ENCODE measurements at regions not wholly inside any gene's neighbourhood (a gene's known extent, or its start where the extent isn't known, plus 50 kb on each side); places are given as distances from the start of the nearest gene placed in this dataset.
"Not testable (repeated sequence)": the region's sequence is repeated elsewhere in the genome, so short reads cannot be mapped to it uniquely, and the experiment has no call there.

GRCh38 chr12:8396225-8397071 is 59.3 kb upstream of the CLEC6A start:
- DNase-seq: not testable (repeated sequence)

GRCh38 chr12:8397378-8397777 is 58.4 kb upstream of the CLEC6A start:
- DNase-seq: not testable (repeated sequence)

GRCh38 chr12:8399496-8400034 is 56.2 kb upstream of the CLEC6A start:
- DNase-seq: peak in 1 of 2 experiments; percentile 15

DNA sequence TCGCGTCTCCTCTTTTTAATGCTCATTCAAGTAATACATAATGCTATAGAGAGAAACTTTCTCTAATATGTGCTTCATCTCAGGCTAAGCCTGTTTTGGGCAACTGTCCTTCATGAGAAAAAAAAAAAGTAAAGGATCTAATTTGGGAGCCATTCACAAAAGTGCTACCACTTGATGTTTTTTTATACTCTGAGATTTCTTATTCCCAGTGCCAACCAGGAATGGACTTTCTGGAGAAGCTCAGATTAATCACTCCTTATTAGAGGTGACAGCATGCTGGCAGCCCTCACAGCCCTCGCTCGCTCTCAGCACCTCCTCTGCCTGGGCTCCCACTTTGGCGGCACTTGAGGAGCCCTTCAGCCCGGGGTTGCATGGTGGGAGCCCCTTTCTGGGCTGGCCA is 51.9 kb upstream of the CLEC6A start:
- DNase-seq: not testable (repeated sequence)

DNA sequence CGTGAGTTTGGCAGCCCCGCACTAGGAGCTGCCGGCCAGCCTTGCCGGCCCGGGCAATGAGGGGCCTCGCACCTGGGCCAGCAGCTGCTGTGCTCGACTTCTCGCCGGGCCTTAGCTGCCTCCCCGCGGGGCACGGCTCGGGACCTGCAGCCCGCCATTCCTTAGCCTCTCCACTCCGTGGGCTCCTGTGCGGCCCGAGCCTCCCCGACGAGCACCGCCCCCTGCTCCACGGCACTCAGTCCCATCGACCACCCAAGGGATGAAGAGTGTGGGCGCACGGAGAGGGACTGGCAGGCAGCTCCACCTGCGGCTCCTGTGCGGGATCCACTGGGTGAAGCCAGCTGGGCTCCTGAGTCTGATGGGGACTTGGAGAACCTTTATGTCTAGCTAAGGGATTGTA is 51.4 kb upstream of the CLEC6A start:
- not testable (repeated sequence) for DNase-seq
